ENCODE measurements at regions not wholly inside any gene's neighbourhood (a gene's known extent, or its start where the extent isn't known, plus 50 kb on each side); places are given as distances from the start of the nearest gene placed in this dataset.

DNA sequence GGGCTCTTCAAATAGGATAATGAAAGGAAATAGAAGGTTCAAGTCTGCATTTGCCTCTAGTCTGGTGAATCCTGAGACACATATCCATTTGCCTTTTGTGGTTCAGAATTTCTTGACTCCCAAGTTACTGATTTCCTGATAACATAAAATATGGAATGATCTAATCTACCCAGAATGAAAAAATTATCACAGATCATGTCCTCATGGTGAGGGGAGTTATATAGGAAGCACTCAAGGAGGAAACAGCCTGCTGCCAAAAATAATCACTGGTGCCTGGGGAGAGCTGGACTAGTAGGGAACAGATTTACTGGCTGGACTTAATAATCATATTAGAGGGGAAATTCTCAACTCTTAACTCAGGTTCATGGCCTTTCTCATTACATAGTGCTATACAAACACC, 95.5 kb upstream of the STK17B start:
- no peak overlapping the region for H3K4me3 ChIP-seq (ENCODE audit: low read depth, low read length)
- TF ChIP-seq, protein P1, sequence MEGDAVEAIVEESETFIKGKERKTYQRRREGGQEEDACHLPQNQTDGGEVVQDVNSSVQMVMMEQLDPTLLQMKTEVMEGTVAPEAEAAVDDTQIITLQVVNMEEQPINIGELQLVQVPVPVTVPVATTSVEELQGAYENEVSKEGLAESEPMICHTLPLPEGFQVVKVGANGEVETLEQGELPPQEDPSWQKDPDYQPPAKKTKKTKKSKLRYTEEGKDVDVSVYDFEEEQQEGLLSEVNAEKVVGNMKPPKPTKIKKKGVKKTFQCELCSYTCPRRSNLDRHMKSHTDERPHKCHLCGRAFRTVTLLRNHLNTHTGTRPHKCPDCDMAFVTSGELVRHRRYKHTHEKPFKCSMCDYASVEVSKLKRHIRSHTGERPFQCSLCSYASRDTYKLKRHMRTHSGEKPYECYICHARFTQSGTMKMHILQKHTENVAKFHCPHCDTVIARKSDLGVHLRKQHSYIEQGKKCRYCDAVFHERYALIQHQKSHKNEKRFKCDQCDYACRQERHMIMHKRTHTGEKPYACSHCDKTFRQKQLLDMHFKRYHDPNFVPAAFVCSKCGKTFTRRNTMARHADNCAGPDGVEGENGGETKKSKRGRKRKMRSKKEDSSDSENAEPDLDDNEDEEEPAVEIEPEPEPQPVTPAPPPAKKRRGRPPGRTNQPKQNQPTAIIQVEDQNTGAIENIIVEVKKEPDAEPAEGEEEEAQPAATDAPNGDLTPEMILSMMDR (IDR thresholded peaks at IDR 0.05; ENCODE audit: borderline replicate concordance, insufficient read depth, low read depth, low read length) = no peak

DNA sequence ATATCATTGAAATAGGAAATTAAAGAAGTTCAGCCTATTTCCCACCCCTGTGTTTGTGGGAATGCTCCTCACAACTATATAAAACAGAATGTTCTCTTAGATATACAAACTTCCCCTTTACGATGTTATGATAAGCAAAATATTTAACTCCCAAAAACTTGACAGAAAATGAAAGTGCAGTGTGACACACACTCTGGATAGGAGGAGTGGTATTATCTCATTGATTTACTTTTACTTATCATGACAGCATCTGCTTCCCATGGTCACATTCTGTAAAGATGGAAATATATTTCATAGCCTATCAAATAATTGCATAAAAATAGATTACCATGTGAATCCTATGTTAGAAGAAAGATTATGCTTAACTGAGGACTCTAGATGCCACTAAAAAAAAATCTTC, 96.6 kb upstream of the STK17B start:
- no peak overlapping the region for H3K4me3 ChIP-seq (ENCODE audit: low read depth, low read length)
- TF ChIP-seq, protein P1 (IDR thresholded peaks at IDR 0.05; ENCODE audit: borderline replicate concordance, insufficient read depth, low read depth, low read length) = no peak

DNA sequence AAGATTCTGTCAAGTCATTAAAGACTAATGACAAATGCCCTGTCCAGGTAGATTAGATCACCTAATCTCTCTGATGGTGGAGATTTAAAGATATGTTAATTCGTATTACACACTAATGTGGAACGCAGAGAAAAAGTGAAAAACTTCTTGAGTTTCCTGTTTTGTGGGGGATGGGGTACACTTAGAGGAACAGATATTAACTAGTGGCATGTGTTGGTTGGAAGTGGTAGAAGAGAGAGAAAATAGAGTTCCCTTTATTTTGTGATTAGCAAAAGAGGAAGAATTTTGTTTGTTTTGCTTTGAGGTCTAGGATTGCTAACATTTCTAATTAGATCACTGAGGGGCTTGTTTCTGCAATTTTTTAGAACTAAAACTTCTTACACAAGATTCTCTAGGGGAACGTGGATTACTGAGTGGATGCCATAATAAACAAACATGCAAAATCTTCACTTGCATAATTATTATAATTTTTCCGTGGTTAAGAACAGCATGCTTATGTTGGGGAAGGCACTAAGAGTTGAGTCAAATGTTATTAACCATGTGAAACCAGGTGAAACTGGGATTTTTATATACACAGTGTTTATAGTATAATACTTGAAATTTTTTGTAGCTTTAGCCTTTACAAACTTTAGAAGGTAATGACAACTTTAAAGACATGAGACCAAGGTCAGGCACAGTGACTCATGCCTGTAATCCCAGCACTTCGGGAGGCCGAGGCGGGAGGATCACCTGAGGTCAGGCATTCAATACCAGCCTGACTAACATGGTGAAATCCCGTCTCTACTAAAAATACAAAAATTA, 97.4 kb upstream of the STK17B start:
- TF ChIP-seq, protein P1 (IDR thresholded peaks at IDR 0.05; ENCODE audit: borderline replicate concordance, insufficient read depth, low read depth, low read length) = no peak
- H3K4me3 ChIP-seq (ENCODE audit: low read depth, low read length) = no peak overlapping the region

DNA sequence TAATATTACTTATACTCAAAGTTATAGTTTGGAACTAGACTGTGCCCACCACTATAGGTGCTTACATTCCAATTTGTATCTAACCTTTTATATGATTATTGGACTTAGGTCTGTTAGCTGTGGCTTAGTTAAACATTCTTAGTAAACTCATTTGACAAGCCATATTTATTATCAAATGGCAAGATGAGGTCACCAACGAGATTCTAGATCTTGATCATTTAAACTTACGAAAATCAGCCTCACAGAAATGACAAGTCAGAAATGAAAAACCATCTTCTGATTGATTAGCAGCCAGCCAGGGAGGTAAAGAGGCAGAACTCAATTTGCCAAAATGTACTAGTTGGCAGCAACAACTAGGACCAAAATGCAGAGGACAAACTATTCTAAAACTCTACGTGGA, 100.4 kb upstream of the STK17B start:
- TF ChIP-seq, protein P1 (IDR thresholded peaks at IDR 0.05; ENCODE audit: borderline replicate concordance, insufficient read depth, low read depth, low read length) = no peak
- no peak overlapping the region for H3K4me3 ChIP-seq (ENCODE audit: low read depth, low read length)

DNA sequence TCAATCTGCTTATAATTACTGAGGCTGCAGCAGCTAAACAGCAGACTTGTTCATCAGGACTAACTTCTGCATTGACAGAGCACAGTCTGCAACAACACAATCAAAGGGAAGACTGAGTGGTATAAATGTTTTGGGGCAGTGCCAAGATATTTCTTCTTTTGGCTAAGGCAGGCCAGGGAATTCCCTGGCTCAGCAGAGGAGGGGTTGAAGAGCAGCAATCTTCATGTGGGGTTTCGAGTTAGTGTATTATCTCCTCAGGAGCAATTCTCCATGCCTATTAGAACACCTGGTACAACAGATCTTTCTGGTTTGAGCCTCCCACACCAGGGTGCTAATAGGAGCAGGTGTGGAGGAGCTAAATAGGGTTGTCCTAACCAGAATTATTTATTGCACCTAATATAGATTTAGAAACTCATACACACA, 103.0 kb upstream of the STK17B start:
- TF ChIP-seq, protein P1 (IDR thresholded peaks at IDR 0.05; ENCODE audit: borderline replicate concordance, insufficient read depth, low read depth, low read length) = no peak
- H3K4me3 ChIP-seq (ENCODE audit: low read depth, low read length) = no peak overlapping the region

DNA sequence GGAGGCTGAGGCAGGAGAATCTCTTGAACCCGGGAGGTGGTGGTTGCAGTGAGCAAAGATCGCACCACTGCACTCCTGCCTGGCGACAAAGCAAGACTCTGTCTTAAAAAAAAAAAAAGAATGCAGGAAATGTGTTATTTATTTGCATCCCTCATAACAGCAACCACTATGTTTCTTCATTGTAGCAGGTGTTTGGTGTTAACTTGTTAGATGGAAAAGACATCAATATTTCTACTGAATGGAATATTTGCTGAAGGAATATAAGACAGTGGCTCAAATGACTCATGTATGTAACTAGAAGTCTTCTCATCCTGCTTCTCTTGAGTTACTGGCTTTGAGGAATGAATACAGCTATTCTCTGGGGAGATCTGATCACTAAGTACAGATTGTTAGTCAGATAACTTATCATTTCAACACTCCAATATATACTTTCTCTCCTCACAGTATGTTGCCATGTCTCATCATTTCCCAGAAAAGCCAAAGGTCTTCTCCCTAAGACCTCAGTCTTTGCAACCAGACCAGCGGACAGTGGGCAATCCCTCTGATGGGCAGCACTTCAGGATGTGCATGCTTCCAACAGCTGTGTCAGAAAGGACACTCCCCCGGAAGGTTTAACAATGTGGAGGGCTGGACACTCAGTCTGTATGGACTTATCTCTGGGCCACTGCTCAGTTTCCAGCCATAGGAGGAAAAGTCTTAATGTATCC, 104.4 kb upstream of the STK17B start:
- TF ChIP-seq, protein P1 (IDR thresholded peaks at IDR 0.05; ENCODE audit: borderline replicate concordance, insufficient read depth, low read depth, low read length) = no peak
- H3K4me3 ChIP-seq (ENCODE audit: low read depth, low read length) = no peak overlapping the region

DNA sequence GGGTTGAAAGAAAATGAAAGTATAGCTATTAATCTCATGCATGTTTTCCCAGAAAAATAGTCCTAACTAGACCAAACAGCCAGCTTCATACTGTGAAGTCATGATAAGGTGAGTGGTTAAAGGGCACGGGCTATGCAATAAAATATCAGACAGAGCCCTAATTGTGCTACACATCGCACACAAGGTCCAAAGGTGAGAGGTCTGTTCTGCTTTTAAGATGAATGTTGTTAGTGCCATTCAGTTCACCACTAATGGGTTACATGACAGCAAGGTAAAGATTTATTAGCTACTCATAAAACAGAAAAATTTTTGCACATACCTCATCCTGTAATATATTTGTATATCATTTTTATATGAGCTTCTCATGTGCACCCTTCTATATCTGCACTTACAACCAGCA, 105.0 kb upstream of the STK17B start:
- H3K4me3 ChIP-seq (ENCODE audit: low read depth, low read length) = no peak overlapping the region
- TF ChIP-seq, protein P1 (IDR thresholded peaks at IDR 0.05; ENCODE audit: borderline replicate concordance, insufficient read depth, low read depth, low read length) = no peak
